Thyroid gland (tissue), 4 donors: ENCODE measurements at regions not wholly inside any gene's neighbourhood (a gene's known extent, or its start where the extent isn't known, plus 50 kb on each side); places are given as distances from the start of the nearest gene placed in this dataset.

ENCODE experiments used
- POLR2A ChIP-seq, 2 donors: fragments of 450-650 bp; IDR thresholded peaks; one replicate each; pipeline ENCODE4 v1.6.1; 2017; ENCODE audit warnings: antibody characterized with exemption in 2 of 2, mild to moderate bottlenecking in 2 of 2, moderate library complexity in 1 of 2
- TF ChIP-seq, protein P1 (sequence below), 6 experiments: fragments of 200-600 bp in 3 of 6; fragments of 450-650 bp in 3 of 6; sonication (generic) in 3 of 6; IDR thresholded peaks; one replicate each; pipeline ENCODE4 v1.5.1; 2016 to 2019; ENCODE audit warnings: antibody characterized with exemption in 6 of 6, mild to moderate bottlenecking in 2 of 6, inconsistent platforms in 1 of 6, moderate library complexity in 1 of 6

DNA sequence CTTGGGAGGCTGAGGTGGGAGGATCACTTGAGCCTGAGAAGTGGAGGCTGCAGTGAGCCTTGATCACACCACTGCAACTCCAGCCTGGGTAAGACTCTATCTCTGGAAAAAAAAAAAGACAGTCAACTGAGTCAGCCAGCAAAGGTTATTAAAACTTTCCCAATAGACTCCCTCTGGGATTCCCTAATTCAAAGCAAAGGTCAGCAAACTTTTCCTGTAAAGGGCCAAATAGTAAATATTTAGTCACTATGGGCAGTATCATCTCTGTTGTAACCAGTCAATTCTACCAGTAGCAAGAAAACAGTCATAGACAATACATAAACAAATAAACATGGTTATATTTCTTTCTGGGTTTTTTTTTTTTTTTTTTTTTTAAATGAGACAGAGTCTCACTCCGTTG, 122.5 kb downstream of the IPO8 start:
- TF ChIP-seq, protein P1, sequence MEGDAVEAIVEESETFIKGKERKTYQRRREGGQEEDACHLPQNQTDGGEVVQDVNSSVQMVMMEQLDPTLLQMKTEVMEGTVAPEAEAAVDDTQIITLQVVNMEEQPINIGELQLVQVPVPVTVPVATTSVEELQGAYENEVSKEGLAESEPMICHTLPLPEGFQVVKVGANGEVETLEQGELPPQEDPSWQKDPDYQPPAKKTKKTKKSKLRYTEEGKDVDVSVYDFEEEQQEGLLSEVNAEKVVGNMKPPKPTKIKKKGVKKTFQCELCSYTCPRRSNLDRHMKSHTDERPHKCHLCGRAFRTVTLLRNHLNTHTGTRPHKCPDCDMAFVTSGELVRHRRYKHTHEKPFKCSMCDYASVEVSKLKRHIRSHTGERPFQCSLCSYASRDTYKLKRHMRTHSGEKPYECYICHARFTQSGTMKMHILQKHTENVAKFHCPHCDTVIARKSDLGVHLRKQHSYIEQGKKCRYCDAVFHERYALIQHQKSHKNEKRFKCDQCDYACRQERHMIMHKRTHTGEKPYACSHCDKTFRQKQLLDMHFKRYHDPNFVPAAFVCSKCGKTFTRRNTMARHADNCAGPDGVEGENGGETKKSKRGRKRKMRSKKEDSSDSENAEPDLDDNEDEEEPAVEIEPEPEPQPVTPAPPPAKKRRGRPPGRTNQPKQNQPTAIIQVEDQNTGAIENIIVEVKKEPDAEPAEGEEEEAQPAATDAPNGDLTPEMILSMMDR (IDR thresholded peaks at IDR 0.05): no peak
- no peak for TF ChIP-seq POLR2A (IDR thresholded peaks at IDR 0.05)
